A549 (cell line): ENCODE measurements at regions not wholly inside any gene's neighbourhood (a gene's known extent, or its start where the extent isn't known, plus 50 kb on each side); places are given as distances from the start of the nearest gene placed in this dataset.

Experiments
- ATAC-seq, 2 experiments: fragments of 200-7000 bp in 1 of 2; fragments of >200 bp in 1 of 2; cut with Nextera tagmentation in 1 of 2; cut with Tn5 transposase in 1 of 2; 3 replicates each; pipeline versions ENCODE4 v1.8.0 to v1.9.1; 2018 to 2020; ENCODE audit warnings: mild to moderate bottlenecking in 1 of 2, moderate library complexity in 1 of 2
- CTCF ChIA-PET: fragments of 300-600 bp; sonication (Branson Sonifier 250); formaldehyde crosslinking; extraction: SDS; loops from one replicate; lab custom pipeline; 2021; ENCODE audit warnings: antibody characterized with exemption, inconsistent platforms; lab: Yijun Ruan, JAX
- POLR2A ChIA-PET: fragments of 350-600 bp; formaldehyde crosslinking; extraction: SDS; loops from one replicate; lab custom pipeline; 2021; ENCODE audit warnings: antibody characterized with exemption, inconsistent platforms; lab: Yijun Ruan, JAX
- DNase-seq, 2 experiments: peaks; one replicate each; pipeline versions ENCODE4 v3.0.0 to v3.0.0-alpha.2; 2011 to 2016; ENCODE audit warnings: low read depth in 1 of 2, low spot score in 1 of 2
- FAIRE-seq: peaks from 2 replicates; lab custom pipeline; 2011; peaks lifted over from hg19 to GRCh38; lab: Jason Lieb, UNC
- H3K27ac ChIP-seq, 2 experiments: fragments of >200 bp; sonication (Bioruptor Twin); formaldehyde crosslinking; 3 replicates each; pipeline ENCODE4 v1.5.1; 2016 to 2017
- H3K4me1 ChIP-seq: fragments of >200 bp; sonication (Bioruptor Twin); formaldehyde crosslinking; 3 replicates; pipeline ENCODE4 v1.6.1; 2016
- H3K4me2 ChIP-seq: fragments of >200 bp; sonication (Bioruptor Twin); formaldehyde crosslinking; 3 replicates; pipeline ENCODE4 v1.6.1; 2016
- H3K4me3 ChIP-seq: fragments of >200 bp; sonication (Bioruptor Twin); formaldehyde crosslinking; 3 replicates; pipeline ENCODE4 v1.5.1; 2016
- H3K9me3 ChIP-seq: fragments of >200 bp; sonication (Bioruptor Twin); formaldehyde crosslinking; 3 replicates; pipeline ENCODE4 v1.6.1; 2016
- BCL3 ChIP-seq: fragments of >200 bp; sonication (Bioruptor Twin); formaldehyde crosslinking; IDR thresholded peaks from 3 replicates; pipeline ENCODE4 v1.6.1; 2016
- CBX2 ChIP-seq: fragments of 200-600 bp; sonication (generic); IDR thresholded peaks from 2 replicates; pipeline ENCODE4 v1.6.1; 2016; ENCODE audit warnings: low read depth, mild to moderate bottlenecking, borderline replicate concordance
- CBX8 ChIP-seq: fragments of 200-600 bp; sonication (generic); IDR thresholded peaks from 2 replicates; pipeline ENCODE4 v1.6.1; 2016
- CEBPB ChIP-seq, 2 experiments: fragments of >200 bp in 1 of 2; sonication (Bioruptor Twin) in 1 of 2; formaldehyde crosslinking in 1 of 2; IDR thresholded peaks; 2 replicates each; pipeline ENCODE4 v1.6.1; 2012 to 2016
- CHD2 ChIP-seq: fragments of 150-350 bp; IDR thresholded peaks from 2 replicates; pipeline ENCODE4 v1.6.1; 2014; ENCODE audit warnings: low read length; ENCODE audit not compliant: partially characterized antibody
- CHD4 ChIP-seq: fragments of 200-600 bp; sonication (generic); IDR thresholded peaks from 2 replicates; pipeline ENCODE4 v1.6.1; 2016; ENCODE audit warnings: antibody characterized with exemption, mild to moderate bottlenecking, borderline replicate concordance
- EHF ChIP-seq: fragments of 250-450 bp; sonication (Bioruptor Pico); IDR thresholded peaks from 2 replicates; pipeline ENCODE4 v1.5.0; 2020; ENCODE audit warnings: mild to moderate bottlenecking
- EHMT2 ChIP-seq: fragments of 200-600 bp; sonication (generic); IDR thresholded peaks from 2 replicates; pipeline ENCODE4 v1.6.1; 2016; ENCODE audit warnings: antibody characterized with exemption, low read depth, mild to moderate bottlenecking, moderate library complexity
- EP300 ChIP-seq, 2 experiments: fragments of >200 bp; sonication (Bioruptor Twin); formaldehyde crosslinking; IDR thresholded peaks; 2 replicates in 1 of 2; 3 replicates in 1 of 2; pipeline ENCODE4 v1.6.1; 2016 to 2017
- ESRRA ChIP-seq: fragments of 150-350 bp; IDR thresholded peaks from 2 replicates; pipeline ENCODE4 v1.6.1; 2014; ENCODE audit warnings: mild to moderate bottlenecking, low read length, borderline replicate concordance
- FOSL2 ChIP-seq, 2 experiments: fragments of 450-650 bp in 1 of 2; fragments of >200 bp in 1 of 2; sonication (Bioruptor Twin) in 1 of 2; formaldehyde crosslinking; IDR thresholded peaks; 2 replicates each; pipeline versions ENCODE4 v1.5.0 to v1.6.1; 2016 to 2020; ENCODE audit warnings: mild to moderate bottlenecking in 1 of 2, moderate library complexity in 1 of 2
- FOXS1 ChIP-seq: fragments of 250-450 bp; sonication (Bioruptor Pico); IDR thresholded peaks from 2 replicates; pipeline ENCODE4 v1.5.0; 2020; ENCODE audit warnings: mild to moderate bottlenecking, moderate library complexity
- GATA3 ChIP-seq: IDR thresholded peaks from 2 replicates; pipeline ENCODE4 v1.6.1; 2012; ENCODE audit warnings: borderline replicate concordance
- HDAC2 ChIP-seq: fragments of 200-600 bp; sonication (generic); IDR thresholded peaks from 2 replicates; pipeline ENCODE4 v1.6.1; 2016
- HOXA7 ChIP-seq: fragments of 250-450 bp; sonication (Bioruptor Pico); IDR thresholded peaks from 2 replicates; pipeline ENCODE4 v1.5.0; 2020; ENCODE audit warnings: mild to moderate bottlenecking, moderate library complexity
- HOXB13 ChIP-seq: fragments of 250-450 bp; sonication (Bioruptor Pico); IDR thresholded peaks from 2 replicates; pipeline ENCODE4 v1.5.0; 2020; ENCODE audit warnings: low read depth, mild to moderate bottlenecking, moderate library complexity
- JUN ChIP-seq, 2 experiments: fragments of >200 bp; sonication (Bioruptor Twin); formaldehyde crosslinking; IDR thresholded peaks; 2 replicates in 1 of 2; 3 replicates in 1 of 2; pipeline ENCODE4 v1.6.1; 2016 to 2017
- JUNB ChIP-seq: fragments of >200 bp; sonication (Bioruptor Twin); formaldehyde crosslinking; IDR thresholded peaks from 2 replicates; pipeline ENCODE4 v1.6.1; 2016
- KDM1A ChIP-seq: fragments of 200-600 bp; sonication (generic); IDR thresholded peaks from 2 replicates; pipeline ENCODE4 v1.6.1; 2016; ENCODE audit warnings: low read depth, mild to moderate bottlenecking
- KDM5A ChIP-seq: fragments of 200-600 bp; sonication (generic); IDR thresholded peaks from 2 replicates; pipeline ENCODE4 v1.6.1; 2016; ENCODE audit warnings: antibody characterized with exemption, mild to moderate bottlenecking
- MAFK ChIP-seq: fragments of 450-650 bp; IDR thresholded peaks from 2 replicates; pipeline ENCODE4 v1.6.1; 2014; ENCODE audit not compliant: partially characterized antibody
- MAZ ChIP-seq: fragments of 150-350 bp; IDR thresholded peaks from 2 replicates; pipeline ENCODE4 v1.6.1; 2014; ENCODE audit warnings: antibody characterized with exemption, low read depth, low read length, borderline replicate concordance
- MYC ChIP-seq: IDR thresholded peaks from 2 replicates; pipeline ENCODE4 v1.6.1; 2012; ENCODE audit warnings: mild to moderate bottlenecking, inconsistent platforms, low read length, improper control_type of control experiment, borderline replicate concordance
- NPAS2 ChIP-seq: fragments of 250-450 bp; sonication (Bioruptor Pico); IDR thresholded peaks from 2 replicates; pipeline ENCODE4 v1.8.0; 2022; ENCODE audit warnings: mild to moderate bottlenecking, moderate library complexity, borderline replicate concordance
- NR3C1 ChIP-seq: fragments of >200 bp; sonication (Bioruptor Twin); formaldehyde crosslinking; IDR thresholded peaks from 3 replicates; pipeline ENCODE4 v1.6.1; 2017
- POLR2AphosphoS2 ChIP-seq: conservative IDR thresholded peaks from 2 replicates; pipeline ENCODE4 v1.6.1; 2012; ENCODE audit warnings: low read length, improper control_type of control experiment, inconsistent platforms
- RAD21 ChIP-seq, 2 experiments: fragments of >200 bp in 1 of 2; sonication (Bioruptor Twin) in 1 of 2; formaldehyde crosslinking in 1 of 2; IDR thresholded peaks in 1 of 2; conservative IDR thresholded peaks in 1 of 2; 2 replicates in 1 of 2; 3 replicates in 1 of 2; pipeline ENCODE4 v1.6.1; 2012 to 2018; ENCODE audit warnings: inconsistent platforms in 1 of 2
- SREBF2 ChIP-seq: fragments of 450-650 bp; IDR thresholded peaks from 2 replicates; pipeline ENCODE4 v1.6.1; 2014; ENCODE audit warnings: mild to moderate bottlenecking, moderate library complexity
- TP53 ChIP-seq: fragments of 250-450 bp; sonication (Bioruptor Pico); IDR thresholded peaks from 2 replicates; pipeline ENCODE4 v1.5.0; 2021; ENCODE audit warnings: mild to moderate bottlenecking, moderate library complexity
- ZC3H11A ChIP-seq: fragments of 450-650 bp; IDR thresholded peaks from 2 replicates; pipeline ENCODE4 v1.6.1; 2014; ENCODE audit warnings: antibody characterized with exemption, mild to moderate bottlenecking
- ZFP36 ChIP-seq: fragments of 450-650 bp; IDR thresholded peaks from 2 replicates; pipeline ENCODE4 v1.6.1; 2014; ENCODE audit warnings: borderline replicate concordance; ENCODE audit not compliant: partially characterized antibody
- ZNF302 ChIP-seq: fragments of 250-450 bp; sonication (Bioruptor Pico); IDR thresholded peaks from 2 replicates; pipeline ENCODE4 v1.9.0; 2021; ENCODE audit warnings: inconsistent platforms, mild to moderate bottlenecking, moderate library complexity
- WGBS: methylation state at CpG from one replicate; pipeline ENCODE4 v1.1.6; 2017; ENCODE audit errors: missing lambda C conversion rate; 5-methylcytosine and 5-hydroxymethylcytosine counted together
- TF ChIP-seq, protein P1 (sequence below): fragments of 150-350 bp; IDR thresholded peaks from 2 replicates; pipeline ENCODE4 v1.6.1; 2014; ENCODE audit warnings: low read depth, mild to moderate bottlenecking, low read length
- TF ChIP-seq, protein P2 (sequence below): IDR thresholded peaks from 2 replicates; pipeline ENCODE4 v1.6.1; 2012

DNA sequence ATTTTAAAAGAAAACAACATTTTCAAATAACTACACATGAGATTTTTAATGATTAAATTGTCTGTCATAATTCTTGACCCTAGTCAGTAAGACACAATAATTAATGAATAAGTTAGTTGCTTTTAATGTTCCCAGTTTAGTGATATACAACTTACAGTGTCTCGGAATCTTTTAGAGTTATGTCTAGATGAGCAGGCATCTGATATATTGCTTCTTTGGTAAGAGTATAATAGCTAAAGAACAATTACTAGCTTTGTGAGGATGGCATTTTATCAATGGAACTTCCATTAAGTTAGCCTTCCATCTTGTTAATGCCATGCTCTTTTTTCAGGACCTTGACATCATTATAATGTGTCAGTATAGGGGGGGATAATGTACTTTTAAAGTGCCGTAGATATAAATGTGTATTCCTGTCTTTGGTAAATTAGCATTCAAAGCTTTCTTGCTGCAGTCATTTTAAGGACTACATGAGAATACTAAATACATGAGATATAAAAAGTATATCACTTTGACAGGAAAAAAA, 425.1 kb downstream of the PDHA2 start:
- CTCF ChIA-PET: interaction anchor here (0.6 kb wide), 1 partner anchor 344 kb away, joined by 3 read pairs; no protein-coding TSS in a partner anchor
- no peaks in the 10 kb centered on the region for H3K4me1 ChIP-seq

DNA sequence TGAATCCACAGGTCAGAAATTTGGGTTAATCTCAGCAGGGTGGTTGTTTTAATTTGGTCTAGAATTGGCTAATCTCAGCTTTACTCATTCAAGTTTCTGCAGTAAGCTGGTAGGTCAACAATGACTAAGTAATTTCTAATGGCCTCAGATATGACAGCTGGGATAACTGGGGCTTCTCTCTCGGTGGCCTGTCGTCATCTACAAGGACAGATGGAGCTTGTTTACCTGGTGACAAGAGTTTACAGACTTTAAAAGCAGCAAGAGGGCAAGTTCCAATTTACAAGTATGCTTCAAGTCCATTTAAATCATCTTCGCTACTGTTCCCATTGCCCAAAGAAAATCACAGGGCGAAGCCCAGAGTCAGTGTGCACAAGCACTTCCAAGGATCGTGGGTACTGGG, 453.9 kb downstream of the PDHA2 start:
- Histone ChIP-seq H3K27ac (no peak overlapping the region), H3K4me3 (no peak overlapping the region), H3K4me2 (no peak overlapping the region), H3K4me1 (no peaks in the 10 kb centered on the region), H3K9me3 (no peaks in the 10 kb centered on the region)
- ChIA-PET CTCF (no interaction called here), POLR2A (no interaction called here)
- FAIRE-seq: no peak
- 65% methylated on average over 3 of the region's 5 CpGs for WGBS
- peak in 1 of 2 experiments; percentile 15 for DNase-seq
- ATAC-seq: no peak
- TF ChIP-seq MAZ (no peak), CBX2 (no peak), HDAC2 (no peak), KDM5A (no peak), HOXA7 (no peak), EHMT2 (no peak), BCL3 (no peak), RAD21 (conservative IDR thresholded peaks at IDR 0.05 in 1 of 2, IDR thresholded peaks at IDR 0.05 in 1 of 2) (no peak), KDM1A (no peak), MYC (no peak)
- TF ChIP-seq, protein P1, sequence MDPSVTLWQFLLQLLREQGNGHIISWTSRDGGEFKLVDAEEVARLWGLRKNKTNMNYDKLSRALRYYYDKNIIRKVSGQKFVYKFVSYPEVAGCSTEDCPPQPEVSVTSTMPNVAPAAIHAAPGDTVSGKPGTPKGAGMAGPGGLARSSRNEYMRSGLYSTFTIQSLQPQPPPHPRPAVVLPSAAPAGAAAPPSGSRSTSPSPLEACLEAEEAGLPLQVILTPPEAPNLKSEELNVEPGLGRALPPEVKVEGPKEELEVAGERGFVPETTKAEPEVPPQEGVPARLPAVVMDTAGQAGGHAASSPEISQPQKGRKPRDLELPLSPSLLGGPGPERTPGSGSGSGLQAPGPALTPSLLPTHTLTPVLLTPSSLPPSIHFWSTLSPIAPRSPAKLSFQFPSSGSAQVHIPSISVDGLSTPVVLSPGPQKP: no peak

More for the DNA sequence above, 425.1 kb downstream of the PDHA2 start:
- TF ChIP-seq NR3C1 (no peak), JUNB (no peak), CHD4 (no peak), MAZ (no peak), MAFK (no peak), HOXB13 (CRISPR knock-in tag) (no peak), HDAC2 (no peak), EHF (CRISPR knock-in tag) (no peak), GATA3 (no peak), TP53 (CRISPR knock-in tag) (no peak), EP300 (IDR thresholded peaks at IDR 0.05) (no peak), EHMT2 (no peak), NPAS2 (CRISPR knock-in tag) (no peak), HOXA7 (no peak), FOXS1 (CRISPR knock-in tag) (no peak), FOSL2 (IDR thresholded peaks at IDR 0.05) (no peak), FOSL2 (CRISPR knock-in tag; IDR thresholded peaks at IDR 0.05) (no peak)
- TF ChIP-seq, all 56 proteins: peak for 0
- ATAC-seq (no peak), DNase-seq (no peak), FAIRE-seq (no peak)
- H3K27ac ChIP-seq: no peak overlapping the region
- no peak overlapping the region for H3K4me3 ChIP-seq
- POLR2A ChIA-PET: no interaction called here
- 56% methylated on average over 2 of the region's 2 CpGs for WGBS
- H3K4me2 ChIP-seq: no peak overlapping the region
- no peaks in the 10 kb centered on the region for H3K9me3 ChIP-seq

GRCh38 chr4:96295143-96295741, 455.3 kb downstream of the PDHA2 start:
- WGBS: 38% methylated on average over 4 of the region's 4 CpGs
- no peaks in the 10 kb centered on the region for H3K4me1 ChIP-seq
- H3K4me3 ChIP-seq: no peak overlapping the region
- ATAC-seq (no peak), FAIRE-seq (no peak), DNase-seq (no peak)
- H3K27ac ChIP-seq: no peak overlapping the region
- no peak overlapping the region for H3K4me2 ChIP-seq
- ChIA-PET POLR2A (no interaction called here), CTCF (no interaction called here)
- no peaks in the 10 kb centered on the region for H3K9me3 ChIP-seq
- TF ChIP-seq JUN (IDR thresholded peaks at IDR 0.05) (no peak), GATA3 (no peak), NPAS2 (CRISPR knock-in tag) (no peak), ZNF302 (CRISPR knock-in tag) (no peak), EHF (CRISPR knock-in tag) (no peak), CHD2 (no peak), CEBPB (IDR thresholded peaks at IDR 0.05) (no peak), ZC3H11A (no peak), ZFP36 (no peak), RAD21 (conservative IDR thresholded peaks at IDR 0.05 in 1 of 2, IDR thresholded peaks at IDR 0.05 in 1 of 2) (no peak), FOSL2 (IDR thresholded peaks at IDR 0.05) (no peak), FOSL2 (CRISPR knock-in tag; IDR thresholded peaks at IDR 0.05) (no peak), MYC (no peak), ESRRA (no peak), POLR2AphosphoS2 (no peak), SREBF2 (no peak), CBX8 (no peak)
- TF ChIP-seq, protein P2, sequence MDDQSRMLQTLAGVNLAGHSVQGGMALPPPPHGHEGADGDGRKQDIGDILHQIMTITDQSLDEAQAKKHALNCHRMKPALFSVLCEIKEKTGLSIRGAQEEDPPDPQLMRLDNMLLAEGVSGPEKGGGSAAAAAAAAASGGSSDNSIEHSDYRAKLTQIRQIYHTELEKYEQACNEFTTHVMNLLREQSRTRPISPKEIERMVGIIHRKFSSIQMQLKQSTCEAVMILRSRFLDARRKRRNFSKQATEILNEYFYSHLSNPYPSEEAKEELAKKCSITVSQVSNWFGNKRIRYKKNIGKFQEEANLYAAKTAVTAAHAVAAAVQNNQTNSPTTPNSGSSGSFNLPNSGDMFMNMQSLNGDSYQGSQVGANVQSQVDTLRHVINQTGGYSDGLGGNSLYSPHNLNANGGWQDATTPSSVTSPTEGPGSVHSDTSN: no peak
